Liver (tissue), 8 donors: ENCODE measurements at regions not wholly inside any gene's neighbourhood (a gene's known extent, or its start where the extent isn't known, plus 50 kb on each side); places are given as distances from the start of the nearest gene placed in this dataset.

Experiments used
- DNase-seq: peaks from one replicate; pipeline ENCODE4 v3.0.0-alpha.2; 2017; ENCODE audit warnings: low spot score
- H3K27ac ChIP-seq, 2 donors: one replicate each; pipeline ENCODE4 v1.7.0; 2013; ENCODE audit warnings: inconsistent platforms in 2 of 2, low read length in 2 of 2, control low read depth in 1 of 2, low read depth in 1 of 2, mild to moderate bottlenecking in 1 of 2
- H3K27me3 ChIP-seq, 4 donors: one replicate each; pipeline versions ENCODE4 v1.6.1 to v1.7.0; 2013; ENCODE audit warnings: low read length in 3 of 4, inconsistent platforms in 1 of 4, mild to moderate bottlenecking in 1 of 4, moderate library complexity in 1 of 4; ENCODE audit not compliant: control insufficient read depth in 4 of 4, insufficient read depth in 4 of 4
- H3K36me3 ChIP-seq, 4 donors: one replicate each; pipeline versions ENCODE4 v1.6.1 to v1.7.0; 2013; ENCODE audit warnings: low read length in 3 of 4, mild to moderate bottlenecking in 3 of 4, low read depth in 1 of 4, moderate library complexity in 1 of 4; ENCODE audit not compliant: control insufficient read depth in 4 of 4, insufficient read depth in 3 of 4
- H3K4me1 ChIP-seq, 4 donors: one replicate each; pipeline versions ENCODE4 v1.6.1 to v1.7.0; 2013; ENCODE audit warnings: low read length in 3 of 4, mild to moderate bottlenecking in 3 of 4, moderate library complexity in 1 of 4; ENCODE audit not compliant: control insufficient read depth in 4 of 4, insufficient read depth in 4 of 4
- H3K4me3 ChIP-seq, 3 donors: one replicate each; pipeline versions ENCODE4 v1.6.1 to v1.7.0; 2013; ENCODE audit warnings: low read length in 3 of 3, control low read depth in 1 of 3, low read depth in 1 of 3, mild to moderate bottlenecking in 1 of 3
- H3K9ac ChIP-seq, 2 donors: one replicate each; pipeline ENCODE4 v1.7.0; 2013; ENCODE audit warnings: low read length in 2 of 2, mild to moderate bottlenecking in 2 of 2, moderate library complexity in 2 of 2, control low read depth in 1 of 2, low read depth in 1 of 2
- H3K9me3 ChIP-seq, 4 donors: one replicate each; pipeline versions ENCODE4 v1.6.1 to v1.7.0; 2013; ENCODE audit warnings: low read length in 3 of 4; ENCODE audit not compliant: control insufficient read depth in 4 of 4
- ATF3 ChIP-seq: IDR thresholded peaks from 2 replicates; pipeline ENCODE4 v1.6.1; 2016; ENCODE audit warnings: antibody characterized with exemption
- CTCF ChIP-seq: fragments of 150-350 bp; IDR thresholded peaks from 2 replicates; pipeline ENCODE4 v1.5.1; 2017; ENCODE audit warnings: improper control_type of control experiment, low read depth, low read length; ENCODE audit not compliant: missing input control
- EGR1 ChIP-seq, 2 donors: IDR thresholded peaks; 2 replicates each; pipeline ENCODE4 v1.6.1; 2016 to 2018; ENCODE audit warnings: antibody characterized with exemption in 2 of 2, low read depth in 2 of 2
- FOXA1 ChIP-seq: IDR thresholded peaks from 2 replicates; pipeline ENCODE4 v1.6.1; 2016; ENCODE audit warnings: antibody characterized with exemption
- FOXA2 ChIP-seq: IDR thresholded peaks from 2 replicates; pipeline ENCODE4 v1.6.1; 2016; ENCODE audit warnings: antibody characterized with exemption
- GABPA ChIP-seq, 2 donors: IDR thresholded peaks in 1 of 2; conservative IDR thresholded peaks in 1 of 2; 2 replicates each; pipeline ENCODE4 v1.6.1; 2016; ENCODE audit warnings: antibody characterized with exemption in 2 of 2, mild to moderate bottlenecking in 1 of 2, moderate library complexity in 1 of 2
- HNF4A ChIP-seq, 2 donors: conservative IDR thresholded peaks; 2 replicates each; pipeline ENCODE4 v1.6.1; 2016; ENCODE audit warnings: antibody characterized with exemption in 2 of 2, mild to moderate bottlenecking in 2 of 2
- HNF4G ChIP-seq: IDR thresholded peaks from 2 replicates; pipeline ENCODE4 v1.6.1; 2016; ENCODE audit warnings: antibody characterized with exemption
- JUND ChIP-seq, 2 donors: IDR thresholded peaks; 2 replicates each; pipeline ENCODE4 v1.6.1; 2016; ENCODE audit warnings: antibody characterized with exemption in 2 of 2
- MAX ChIP-seq: IDR thresholded peaks from 2 replicates; pipeline ENCODE4 v1.6.1; 2016; ENCODE audit warnings: antibody characterized with exemption
- NR2F2 ChIP-seq: IDR thresholded peaks from 2 replicates; pipeline ENCODE4 v1.6.1; 2016; ENCODE audit warnings: antibody characterized with exemption
- RAD21 ChIP-seq, 2 donors: IDR thresholded peaks; 2 replicates each; pipeline ENCODE4 v1.6.1; 2016; ENCODE audit warnings: antibody characterized with exemption in 2 of 2, mild to moderate bottlenecking in 2 of 2
- REST ChIP-seq: IDR thresholded peaks from 2 replicates; pipeline ENCODE4 v1.6.1; 2016; ENCODE audit warnings: antibody characterized with exemption, mild to moderate bottlenecking
- RXRA ChIP-seq, 2 donors: IDR thresholded peaks; 2 replicates each; pipeline ENCODE4 v1.6.1; 2017 to 2018; ENCODE audit warnings: antibody characterized with exemption in 2 of 2, mild to moderate bottlenecking in 1 of 2
- SP1 ChIP-seq: IDR thresholded peaks from 2 replicates; pipeline ENCODE4 v1.6.1; 2018; ENCODE audit warnings: antibody characterized with exemption, mild to moderate bottlenecking
- TAF1 ChIP-seq: conservative IDR thresholded peaks from 2 replicates; pipeline ENCODE4 v1.6.1; 2016; ENCODE audit warnings: antibody characterized with exemption, mild to moderate bottlenecking
- YY1 ChIP-seq: IDR thresholded peaks from 2 replicates; pipeline ENCODE4 v1.6.1; 2016; ENCODE audit warnings: antibody characterized with exemption, mild to moderate bottlenecking
- ZBTB33 ChIP-seq: IDR thresholded peaks from 2 replicates; pipeline ENCODE4 v1.6.1; 2016; ENCODE audit warnings: antibody characterized with exemption
- WGBS: extraction: QIAGEN DNeasy Blood & Tissue Kit; methylation state at CpG from one replicate; pipeline ENCODE4 v1.1.7; 2013; 5-methylcytosine and 5-hydroxymethylcytosine counted together
- donor health status: healthy.
- donor health status: healthy.
- donor health status: healthy.
- donor health status: healthy.
- donor health status: healthy.

- no peak for DNase-seq
- no peaks in the 10 kb centered on the region for H3K27me3 ChIP-seq
- TF ChIP-seq NR2F2 (no peak), FOXA1 (no peak), HNF4G (no peak), REST (no peak), ZBTB33 (no peak), ATF3 (no peak), SP1 (no peak), RAD21 (IDR thresholded peaks at IDR 0.05) (no peak), GABPA (IDR thresholded peaks at IDR 0.05 in 1 of 2, conservative IDR thresholded peaks at IDR 0.05 in 1 of 2) (no peak), EGR1 (IDR thresholded peaks at IDR 0.05; ENCODE audit: low read depth in 2 of 2) (no peak), RXRA (IDR thresholded peaks at IDR 0.05) (no peak), JUND (IDR thresholded peaks at IDR 0.05) (no peak), MAX (no peak), CTCF (no peak), HNF4A (conservative IDR thresholded peaks at IDR 0.05) (no peak), YY1 (no peak), TAF1 (no peak), FOXA2 (no peak)
- H3K4me1 ChIP-seq = no peaks in the 10 kb centered on the region
- WGBS = 80% methylated on average over 4 of the region's 4 CpGs
- H3K9ac ChIP-seq = no peak overlapping the region
- H3K4me3 ChIP-seq = no peak overlapping the region
- no peaks in the 10 kb centered on the region for H3K36me3 ChIP-seq
- H3K9me3 ChIP-seq = peaks cover 0 to 2% (median 0%) of the 10 kb centered on the region in 4 donors
- no peak overlapping the region for H3K27ac ChIP-seq
Observed at GRCh38 chr2:147348931-147349555, 495.8 kb upstream of the ACVR2A start.
